Endodermal cell (in vitro differentiated cells): ENCODE measurements at regions not wholly inside any gene's neighbourhood (a gene's known extent, or its start where the extent isn't known, plus 50 kb on each side); places are given as distances from the start of the nearest gene placed in this dataset.

Experiments
- DNase-seq: peaks from one replicate; pipeline ENCODE4 v3.0.0-alpha.2; 2017
- H3K27ac ChIP-seq: 2 replicates; pipeline ENCODE4 v1.5.1; 2013; ENCODE audit warnings: mild to moderate bottlenecking, low read depth, low read length, moderate library complexity
- H3K27me3 ChIP-seq: 2 replicates; pipeline ENCODE4 v1.6.1; 2013; ENCODE audit warnings: mild to moderate bottlenecking, low read length, moderate library complexity; ENCODE audit not compliant: insufficient read depth, control insufficient read depth, poor library complexity, severe bottlenecking
- H3K36me3 ChIP-seq: 2 replicates; pipeline ENCODE4 v1.7.0; 2013; ENCODE audit warnings: mild to moderate bottlenecking, low read length, moderate library complexity; ENCODE audit not compliant: control insufficient read depth, insufficient read depth
- H3K4me1 ChIP-seq: one replicate; pipeline ENCODE4 v1.7.0; 2013; ENCODE audit warnings: low read length; ENCODE audit not compliant: control insufficient read depth, insufficient read depth
- H3K4me3 ChIP-seq: 2 replicates; pipeline ENCODE4 v1.5.1; 2013; ENCODE audit warnings: mild to moderate bottlenecking, low read length, moderate library complexity
- H3K9ac ChIP-seq: 2 replicates; pipeline ENCODE4 v1.6.1; 2013; ENCODE audit warnings: mild to moderate bottlenecking, low read length, moderate library complexity; ENCODE audit not compliant: poor library complexity, severe bottlenecking; ENCODE audit errors: extremely low read depth
- H3K9me3 ChIP-seq: 2 replicates; pipeline ENCODE4 v1.6.1; 2013; ENCODE audit warnings: mild to moderate bottlenecking, low read length, moderate library complexity; ENCODE audit not compliant: control insufficient read depth
- H3K27ac Mint-ChIP-seq: 2 replicates; pipeline ENCODE4 v1.8.0; 2020; ENCODE audit warnings: mixed read lengths
- H3K27me3 Mint-ChIP-seq: 2 replicates; pipeline ENCODE4 v1.8.0; 2021; ENCODE audit warnings: mild to moderate bottlenecking, mixed read lengths; ENCODE audit not compliant: insufficient read depth
- H3K36me3 Mint-ChIP-seq: 2 replicates; pipeline ENCODE4 v1.8.0; 2020; ENCODE audit warnings: low read depth, mixed read lengths
- H3K4me1 Mint-ChIP-seq: 2 replicates; pipeline ENCODE4 v1.8.0; 2020; ENCODE audit warnings: mixed read lengths
- H3K4me3 Mint-ChIP-seq: 2 replicates; pipeline ENCODE4 v1.8.0; 2020; ENCODE audit warnings: mild to moderate bottlenecking, moderate library complexity, mixed read lengths
- H3K9me3 Mint-ChIP-seq: 2 replicates; pipeline ENCODE4 v1.8.0; 2020; ENCODE audit warnings: mild to moderate bottlenecking, mixed read lengths
- CTCF ChIP-seq: fragments of 200-600 bp; sonication (generic); conservative IDR thresholded peaks from 2 replicates; pipeline ENCODE4 v1.5.0; 2021; ENCODE audit warnings: antibody characterized with exemption, mild to moderate bottlenecking
- WGBS, 2 experiments: methylation state at CpG; one replicate each; pipeline versions ENCODE4 v1.1.5 to v1.1.7; 2013; ENCODE audit warnings: missing lambda C conversion rate in 2 of 2, mixed read lengths in 1 of 2; ENCODE audit not compliant: insufficient coverage in 1 of 2, insufficient read length in 1 of 2; 5-methylcytosine and 5-hydroxymethylcytosine counted together

- H3K9me3 ChIP-seq, result no peaks in the 10 kb centered on the region
- no peaks in the 10 kb centered on the region for H3K4me1 Mint-ChIP-seq
- no peak for DNase-seq
- no peak overlapping the region for H3K27ac Mint-ChIP-seq
- H3K4me1 ChIP-seq, result no peaks in the 10 kb centered on the region
- H3K27me3 ChIP-seq, result no peaks in the 10 kb centered on the region
- no peaks in the 10 kb centered on the region for H3K27me3 Mint-ChIP-seq
- no peak overlapping the region for H3K9ac ChIP-seq
- no peak overlapping the region for H3K4me3 Mint-ChIP-seq
- TF ChIP-seq CTCF, result no peak
- H3K9me3 Mint-ChIP-seq, result no peaks in the 10 kb centered on the region
- H3K27ac ChIP-seq, result no peak overlapping the region
- H3K36me3 ChIP-seq, result no peaks in the 10 kb centered on the region
- no peak overlapping the region for H3K4me3 ChIP-seq
- H3K36me3 Mint-ChIP-seq, result no peaks in the 10 kb centered on the region
These were observed 340.3 kb upstream of the CDH6 start for GRCh38 chr5:30853158-30853557.

GRCh38 chr5:30850866-30851265, 342.6 kb upstream of the CDH6 start:
- Histone ChIP-seq H3K27me3 (no peaks in the 10 kb centered on the region), H3K9ac (no peak overlapping the region), H3K9me3 (no peaks in the 10 kb centered on the region), H3K4me3 (no peak overlapping the region), H3K27ac (peak overlapping the region; percentile 67), H3K36me3 (no peaks in the 10 kb centered on the region), H3K4me1 (no peaks in the 10 kb centered on the region)
- no peak overlapping the region for H3K4me3 Mint-ChIP-seq
- WGBS, 2 experiments, result 98 to 100% methylated on average over 1 to 2 of the region's 2 CpGs
- no peaks in the 10 kb centered on the region for H3K9me3 Mint-ChIP-seq
- TF ChIP-seq CTCF, result no peak
- no peaks in the 10 kb centered on the region for H3K36me3 Mint-ChIP-seq
- peaks cover 3% of the 10 kb centered on the region for H3K4me1 Mint-ChIP-seq
- no peaks in the 10 kb centered on the region for H3K27me3 Mint-ChIP-seq
- H3K27ac Mint-ChIP-seq, result no peak overlapping the region
- no peak for DNase-seq

- H3K27me3 ChIP-seq, result no peaks in the 10 kb centered on the region
- no peak overlapping the region for H3K4me3 ChIP-seq
- no peak for TF ChIP-seq CTCF
- H3K27ac ChIP-seq, result peak overlapping the region; percentile 67
- no peaks in the 10 kb centered on the region for H3K36me3 ChIP-seq
- H3K4me1 Mint-ChIP-seq, result peaks cover 10% of the 10 kb centered on the region
- H3K9me3 ChIP-seq, result no peaks in the 10 kb centered on the region
- DNase-seq, result no peak
- no peaks in the 10 kb centered on the region for H3K36me3 Mint-ChIP-seq
- no peak overlapping the region for H3K9ac ChIP-seq
- 85% methylated on average over 6 of the region's 6 CpGs; no CpG with 5 or more reads in 1 of the 2 experiments for WGBS, 2 experiments
- no peak overlapping the region for H3K27ac Mint-ChIP-seq
- H3K27me3 Mint-ChIP-seq, result no peaks in the 10 kb centered on the region
- H3K4me3 Mint-ChIP-seq, result no peak overlapping the region
- no peaks in the 10 kb centered on the region for H3K4me1 ChIP-seq
- no peaks in the 10 kb centered on the region for H3K9me3 Mint-ChIP-seq
These were observed 343.4 kb upstream of the CDH6 start for GRCh38 chr5:30849931-30850710.
